ENCODE measurements at regions not wholly inside any gene's neighbourhood (a gene's known extent, or its start where the extent isn't known, plus 50 kb on each side); places are given as distances from the start of the nearest gene placed in this dataset.

- FAIRE-seq = no peak
These were observed 109.9 kb downstream of the NCOR2 start for GRCh38 chr12:124457287-124458219.

GRCh38 chr12:124456652-124457152 lies 110.7 kb downstream of the NCOR2 start:
- no peak for FAIRE-seq

GRCh38 chr12:124456133-124456651 lies 111.2 kb downstream of the NCOR2 start:
- no peak for FAIRE-seq

GRCh38 chr12:124455336-124455735 lies 112.1 kb downstream of the NCOR2 start:
- no peak for FAIRE-seq

GRCh38 chr12:124454735-124455134 lies 112.7 kb downstream of the NCOR2 start:
- FAIRE-seq = no peak

- FAIRE-seq = no peak
These were observed 113.1 kb downstream of the NCOR2 start for GRCh38 chr12:124454352-124454725.

- FAIRE-seq = no peak
These were observed 113.7 kb downstream of the NCOR2 start for GRCh38 chr12:124453419-124454351.

- FAIRE-seq = no peak
These were observed 114.7 kb downstream of the NCOR2 start for GRCh38 chr12:124452576-124453331.

- FAIRE-seq = no peak
These were observed 115.7 kb downstream of the NCOR2 start for GRCh38 chr12:124451637-124452243.

- FAIRE-seq = no peak
These were observed 116.4 kb downstream of the NCOR2 start for GRCh38 chr12:124451016-124451415.

GRCh38 chr12:124450376-124450750 lies 117.0 kb downstream of the NCOR2 start:
- no peak for FAIRE-seq

GRCh38 chr12:124449623-124450375 lies 117.6 kb downstream of the NCOR2 start:
- FAIRE-seq = no peak

- FAIRE-seq = no peak
These were observed 118.3 kb downstream of the NCOR2 start for GRCh38 chr12:124448955-124449622.

GRCh38 chr12:124448241-124448954 lies 119.0 kb downstream of the NCOR2 start:
- no peak for FAIRE-seq

GRCh38 chr12:124446364-124446763 lies 121.0 kb downstream of the NCOR2 start:
- no peak for FAIRE-seq

GRCh38 chr12:124445826-124446225 lies 121.6 kb downstream of the NCOR2 start:
- FAIRE-seq = no peak

- no peak for FAIRE-seq
These were observed 122.2 kb downstream of the NCOR2 start for GRCh38 chr12:124445121-124445718.

- no peak for FAIRE-seq
These were observed 123.3 kb downstream of the NCOR2 start for GRCh38 chr12:124443931-124444712.
